Peyer's patch (tissue), 4 donors: ENCODE measurements at regions not wholly inside any gene's neighbourhood (a gene's known extent, or its start where the extent isn't known, plus 50 kb on each side); places are given as distances from the start of the nearest gene placed in this dataset.
"Not testable (repeated sequence)": the region's sequence is repeated elsewhere in the genome, so short reads cannot be mapped to it uniquely, and the experiment has no call there.

ENCODE experiments used
- DNase-seq, 3 donors: peaks; one replicate each; pipeline ENCODE4 v3.0.0-alpha.2; 2017 to 2019
- H3K27ac ChIP-seq, 4 donors: fragments of 200-600 bp; sonication (generic); one replicate each; pipeline ENCODE4 v1.5.1; 2016 to 2019
- H3K27me3 ChIP-seq, 2 donors: fragments of 200-600 bp; sonication (generic); one replicate each; pipeline ENCODE4 v1.5.1; 2019
- H3K36me3 ChIP-seq, 3 donors: fragments of 200-600 bp; sonication (generic); one replicate each; pipeline ENCODE4 v1.5.1; 2016 to 2019
- H3K4me1 ChIP-seq, 4 donors: fragments of 200-600 bp; sonication (generic); one replicate each; pipeline ENCODE4 v1.5.1; 2016 to 2019
- H3K4me3 ChIP-seq, 4 donors: fragments of 200-600 bp; sonication (generic); 1 replicate in 3 of 4; 2 replicates in 1 of 4; pipeline ENCODE4 v1.5.1; 2016 to 2019; ENCODE audit warnings: mild to moderate bottlenecking in 1 of 4
- H3K9me3 ChIP-seq, 4 donors: fragments of 200-600 bp; sonication (generic); one replicate each; pipeline ENCODE4 v1.5.1; 2016 to 2019; ENCODE audit warnings: mild to moderate bottlenecking in 1 of 4
- POLR2A ChIP-seq, 2 donors: fragments of 450-650 bp; IDR thresholded peaks; one replicate each; pipeline ENCODE4 v1.5.1; 2017; ENCODE audit warnings: antibody characterized with exemption in 2 of 2, mild to moderate bottlenecking in 2 of 2, moderate library complexity in 2 of 2
- TF ChIP-seq, protein P1 (sequence below), 6 experiments: fragments of 450-650 bp in 4 of 6; fragments of 200-600 bp in 2 of 6; sonication (generic) in 1 of 6; IDR thresholded peaks; one replicate each; pipeline ENCODE4 v1.5.1; 2017 to 2019; ENCODE audit warnings: antibody characterized with exemption in 6 of 6, mild to moderate bottlenecking in 3 of 6, moderate library complexity in 1 of 6

DNA sequence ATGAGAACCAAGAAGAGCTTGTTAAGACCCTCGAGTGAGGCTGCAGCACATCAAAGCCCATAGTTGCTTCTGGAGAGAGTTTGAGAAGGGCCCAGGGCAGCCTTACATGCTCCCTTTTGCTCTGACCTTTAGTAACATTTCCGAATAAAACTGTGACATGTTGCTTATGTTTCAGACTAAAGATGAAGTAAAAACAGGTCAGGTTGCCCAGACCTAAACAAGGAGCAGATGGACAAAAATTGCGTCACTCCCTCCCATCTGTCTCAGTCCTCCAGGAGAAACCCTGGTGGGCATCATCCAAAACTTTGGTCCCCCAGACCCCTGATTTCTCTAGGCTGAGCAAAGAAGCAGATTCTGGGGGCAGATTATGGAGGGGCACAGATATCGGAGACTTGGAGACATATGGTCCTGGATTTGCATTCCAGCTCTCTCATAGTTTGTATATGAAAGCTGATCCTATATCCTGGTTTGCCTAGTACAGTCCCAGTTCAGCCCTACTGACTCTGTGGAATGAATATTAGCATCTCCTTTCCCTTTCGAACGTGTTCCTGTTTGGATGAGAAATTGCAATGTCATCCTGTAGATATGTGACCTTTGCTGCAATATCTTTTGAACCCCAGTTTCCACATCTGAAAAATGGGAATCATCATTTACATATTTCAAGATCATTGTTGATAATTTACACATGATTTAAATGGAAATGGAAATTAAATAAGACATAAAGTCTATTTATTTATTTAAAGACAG lies 304.9 kb upstream of the USP24 start:
- H3K4me1 ChIP-seq, result peaks cover 0 to 8% (median 0%) of the 10 kb centered on the region in 4 donors
- DNase-seq, result no peak
- H3K9me3 ChIP-seq, result no peaks in the 10 kb centered on the region
- TF ChIP-seq, protein P1, sequence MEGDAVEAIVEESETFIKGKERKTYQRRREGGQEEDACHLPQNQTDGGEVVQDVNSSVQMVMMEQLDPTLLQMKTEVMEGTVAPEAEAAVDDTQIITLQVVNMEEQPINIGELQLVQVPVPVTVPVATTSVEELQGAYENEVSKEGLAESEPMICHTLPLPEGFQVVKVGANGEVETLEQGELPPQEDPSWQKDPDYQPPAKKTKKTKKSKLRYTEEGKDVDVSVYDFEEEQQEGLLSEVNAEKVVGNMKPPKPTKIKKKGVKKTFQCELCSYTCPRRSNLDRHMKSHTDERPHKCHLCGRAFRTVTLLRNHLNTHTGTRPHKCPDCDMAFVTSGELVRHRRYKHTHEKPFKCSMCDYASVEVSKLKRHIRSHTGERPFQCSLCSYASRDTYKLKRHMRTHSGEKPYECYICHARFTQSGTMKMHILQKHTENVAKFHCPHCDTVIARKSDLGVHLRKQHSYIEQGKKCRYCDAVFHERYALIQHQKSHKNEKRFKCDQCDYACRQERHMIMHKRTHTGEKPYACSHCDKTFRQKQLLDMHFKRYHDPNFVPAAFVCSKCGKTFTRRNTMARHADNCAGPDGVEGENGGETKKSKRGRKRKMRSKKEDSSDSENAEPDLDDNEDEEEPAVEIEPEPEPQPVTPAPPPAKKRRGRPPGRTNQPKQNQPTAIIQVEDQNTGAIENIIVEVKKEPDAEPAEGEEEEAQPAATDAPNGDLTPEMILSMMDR (IDR thresholded peaks at IDR 0.05), result no peak
- no peak for TF ChIP-seq POLR2A (IDR thresholded peaks at IDR 0.05)
- H3K4me3 ChIP-seq, result no peak overlapping the region
- H3K36me3 ChIP-seq, result no peaks in the 10 kb centered on the region
- H3K27ac ChIP-seq, result no peak overlapping the region
- H3K27me3 ChIP-seq, result no peaks in the 10 kb centered on the region

DNA sequence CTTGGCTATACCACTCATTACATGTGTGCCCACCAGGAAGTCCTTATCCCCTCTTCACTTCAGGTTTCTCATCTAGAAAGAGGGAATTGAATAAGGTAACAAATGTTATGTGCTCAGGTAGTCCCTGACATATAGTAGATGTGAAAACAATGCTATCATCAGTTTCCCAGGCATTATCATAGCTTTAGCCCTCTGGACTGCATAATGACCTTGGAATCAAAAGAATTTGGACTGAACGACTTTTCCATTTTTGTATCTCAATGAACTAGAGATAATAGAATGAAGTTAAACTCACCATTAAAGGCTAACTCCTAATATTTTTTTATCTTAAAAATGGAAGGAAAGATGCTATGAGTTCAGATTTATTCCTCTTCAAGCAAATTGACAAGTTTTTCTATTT lies 304.1 kb upstream of the USP24 start:
- no peak for DNase-seq
- Histone ChIP-seq H3K27ac (no peak overlapping the region), H3K9me3 (no peaks in the 10 kb centered on the region), H3K4me1 (peaks cover 0 to 3% (median 0%) of the 10 kb centered on the region in 4 donors), H3K4me3 (no peak overlapping the region), H3K27me3 (no peaks in the 10 kb centered on the region), H3K36me3 (no peaks in the 10 kb centered on the region)
- TF ChIP-seq, protein P1 (IDR thresholded peaks at IDR 0.05), result no peak
- TF ChIP-seq POLR2A (IDR thresholded peaks at IDR 0.05), result no peak

DNA sequence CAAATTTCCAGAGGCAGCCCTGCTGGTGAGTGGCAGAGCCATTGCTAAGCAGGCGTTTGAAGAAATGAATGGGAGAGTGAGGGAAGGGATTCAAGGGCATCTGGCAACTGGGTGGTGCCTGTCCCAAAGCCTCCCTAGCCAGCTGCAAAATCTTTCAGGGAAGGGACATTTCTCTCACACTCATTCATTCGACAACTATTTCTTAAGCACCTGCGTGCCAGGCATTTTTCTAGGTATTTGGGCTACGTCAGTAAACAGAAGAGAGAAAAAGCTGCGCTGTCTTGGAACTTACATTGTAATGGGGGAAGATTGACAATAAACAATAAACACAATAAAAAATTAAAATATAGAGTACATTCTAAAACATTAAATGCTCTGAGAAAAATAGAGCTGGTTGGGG lies 301.9 kb upstream of the USP24 start:
- Histone ChIP-seq H3K4me3 (no peak overlapping the region), H3K27me3 (no peaks in the 10 kb centered on the region), H3K36me3 (no peaks in the 10 kb centered on the region), H3K9me3 (no peaks in the 10 kb centered on the region), H3K4me1 (no peaks in the 10 kb centered on the region), H3K27ac (no peak overlapping the region)
- no peak for TF ChIP-seq POLR2A (IDR thresholded peaks at IDR 0.05)
- TF ChIP-seq, protein P1 (IDR thresholded peaks at IDR 0.05), result no peak
- DNase-seq, result no peak

DNA sequence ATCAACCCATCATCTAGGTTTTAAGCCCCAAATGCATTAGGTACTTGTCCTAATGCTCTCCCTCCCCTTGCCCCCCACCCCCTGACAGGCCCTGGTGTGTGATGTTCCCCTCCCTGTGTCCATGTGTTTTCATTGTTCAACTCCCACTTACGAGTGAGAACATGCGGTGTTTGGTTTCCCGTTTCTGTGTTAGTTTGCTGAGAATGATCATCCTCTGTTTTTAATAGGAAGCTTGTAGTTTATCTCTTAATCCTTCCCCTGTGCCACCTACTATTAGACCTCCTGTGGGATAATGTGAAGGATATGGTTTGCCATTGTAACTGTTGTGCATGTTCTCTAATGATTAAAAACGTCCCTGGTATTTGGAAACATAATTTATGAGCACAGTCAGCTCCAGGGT lies 299.4 kb upstream of the USP24 start:
- H3K4me3 ChIP-seq, H3K27ac ChIP-seq, H3K27me3 ChIP-seq, H3K36me3 ChIP-seq, H3K9me3 ChIP-seq, H3K4me1 ChIP-seq, DNase-seq: not testable (repeated sequence)

DNA sequence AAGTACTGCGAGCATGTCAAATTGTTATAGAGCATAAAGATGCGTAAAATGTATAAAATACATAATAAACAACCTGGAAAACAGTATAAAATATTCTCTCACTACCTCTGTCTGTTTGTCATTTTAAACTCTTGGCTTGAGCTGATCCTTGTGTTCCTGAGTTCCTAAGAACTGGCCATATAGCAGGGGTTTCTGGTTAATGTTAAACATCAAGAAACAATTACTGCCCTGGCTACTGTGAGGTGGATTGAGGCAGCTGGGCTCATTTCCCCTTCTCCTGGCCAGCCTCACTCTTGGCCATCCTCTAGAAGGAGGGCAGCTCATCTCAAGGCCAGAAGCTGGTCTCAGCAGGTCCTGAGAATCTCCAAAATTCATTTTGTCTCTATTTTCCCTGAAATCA lies 297.3 kb upstream of the USP24 start:
- Histone ChIP-seq H3K4me1 (no peaks in the 10 kb centered on the region), H3K4me3 (no peak overlapping the region), H3K27ac (no peak overlapping the region), H3K27me3 (no peaks in the 10 kb centered on the region), H3K36me3 (no peaks in the 10 kb centered on the region), H3K9me3 (no peaks in the 10 kb centered on the region)
- TF ChIP-seq, protein P1 (IDR thresholded peaks at IDR 0.05), result no peak
- no peak for DNase-seq

DNA sequence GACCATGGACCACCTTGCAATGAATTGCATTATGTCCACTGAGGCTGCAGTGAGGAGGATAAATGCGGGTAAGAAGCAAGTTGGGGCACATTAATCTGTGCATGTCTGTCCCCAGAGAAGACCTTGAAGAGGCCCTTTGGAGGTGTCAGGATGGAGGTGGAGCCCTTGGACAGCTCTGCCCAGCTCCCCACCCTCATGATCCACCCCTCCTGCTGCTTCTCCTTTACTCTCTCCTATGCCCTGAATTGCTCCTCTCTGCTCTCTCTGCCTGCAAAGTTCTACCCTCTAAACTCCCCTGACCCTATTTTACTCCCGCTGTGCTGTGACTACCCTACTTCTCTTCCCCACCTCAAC lies 292.4 kb upstream of the USP24 start:
- Histone ChIP-seq H3K27ac (no peak overlapping the region), H3K27me3 (no peaks in the 10 kb centered on the region), H3K4me1 (peaks cover 0 to 14% (median 0%) of the 10 kb centered on the region in 4 donors), H3K36me3 (no peaks in the 10 kb centered on the region), H3K9me3 (no peaks in the 10 kb centered on the region), H3K4me3 (no peak overlapping the region)
- no peak for DNase-seq
- TF ChIP-seq, protein P1 (IDR thresholded peaks at IDR 0.05), result no peak
- no peak for TF ChIP-seq POLR2A (IDR thresholded peaks at IDR 0.05)
